ENCODE measurements at regions not wholly inside any gene's neighbourhood (a gene's known extent, or its start where the extent isn't known, plus 50 kb on each side); places are given as distances from the start of the nearest gene placed in this dataset.

GRCh38 chr16:9176547-9177418 lies 85.3 kb downstream of the HAPSTR1 start:
- ATAC-seq = peak; percentile 27; the same call in 1 of the 3 replicates
- intact Hi-C loops (cut with micrococcal nuclease) = no loop called here
- H3K9me1 ChIP-seq (ENCODE audit: control insufficient read depth, insufficient read depth, low read length) = no peaks in the 10 kb centered on the region
- H4K20me1 ChIP-seq (replicated peaks; ENCODE audit: control insufficient read depth, insufficient read depth, low read length) = peaks cover 3% of the 10 kb centered on the region; the same call in 1 of the 2 replicates
- H3K27ac ChIP-seq (ENCODE audit: extremely low read depth, low read depth, low read length) = no peak overlapping the region
- no TSS peak for BruUV-seq (replicated peaks)
- H3K4me3 ChIP-seq = no peak overlapping the region
- H3K9ac ChIP-seq (ENCODE audit: insufficient read depth in 1 of 2, low read depth in 2 of 2, low read length in 2 of 2) = no peak overlapping the region
- H2AFZ ChIP-seq (ENCODE audit: low read depth, low read length) = no peak overlapping the region
- ChIA-PET POLR2A (no interaction called here), CTCF (ENCODE audit: low intra/inter-chr PET ratio) (no interaction called here)
- H3K27me3 ChIP-seq (ENCODE audit: control insufficient read depth in 2 of 2, insufficient read depth in 2 of 2, low read length in 2 of 2) = peaks cover 16 to 34% of the 10 kb centered on the region in 2 experiments; a peak in 4 of 5 replicates
- in situ Hi-C loops (cut with MboI) = no loop called here
- no peaks in the 10 kb centered on the region for H3K79me2 ChIP-seq (ENCODE audit: control insufficient read depth, insufficient read depth, low read length)
- no peak for DNase-seq (ENCODE audit: extremely low read depth in 1 of 4, low spot score in 3 of 4)
- H3K4me2 ChIP-seq (ENCODE audit: insufficient read depth, low read length) = no peak overlapping the region
- FAIRE-seq = no peak
- WGBS (ENCODE audit: insufficient coverage, low coverage, missing lambda C conversion rate) = 0% methylated on average over 9 of the region's 9 CpGs
- no peaks in the 10 kb centered on the region for H3K36me3 ChIP-seq (ENCODE audit: control insufficient read depth, insufficient read depth, low read length)
- no peaks in the 10 kb centered on the region; a peak in 1 of 5 replicates for H3K4me1 ChIP-seq (replicated peaks in 1 of 2; ENCODE audit: control insufficient read depth in 2 of 2, insufficient read depth in 2 of 2, low read length in 2 of 2)
- peak; percentile 40; the same call in 1 of the 2 replicates for TF ChIP-seq ZNF512 (tag; IDR thresholded peaks at IDR 0.05)
- no peak for TF ChIP-seq CSDE1 (IDR thresholded peaks at IDR 0.05)
- peak; percentile 46 for TF ChIP-seq TBP (optimal IDR thresholded peaks at IDR 0.05; ENCODE audit: low read depth, low read length)
- H3K9me3 ChIP-seq (replicated peaks; ENCODE audit: control insufficient read depth, insufficient read depth, low read depth, low read length) = no peaks in the 10 kb centered on the region
